Activated CD8-positive, alpha-beta memory T cell treated with anti-CD3 and anti-CD28 coated beads for 4 hours (primary cell): ENCODE measurements at regions not wholly inside any gene's neighbourhood (a gene's known extent, or its start where the extent isn't known, plus 50 kb on each side); places are given as distances from the start of the nearest gene placed in this dataset.
"Not testable (repeated sequence)": the region's sequence is repeated elsewhere in the genome, so short reads cannot be mapped to it uniquely, and the experiment has no call there.

ENCODE experiments used
- DNase-seq, 2 donors: peaks; one replicate each; pipeline ENCODE4 v3.0.0-alpha.2; 2020; ENCODE audit warnings: low read depth in 2 of 2

DNA sequence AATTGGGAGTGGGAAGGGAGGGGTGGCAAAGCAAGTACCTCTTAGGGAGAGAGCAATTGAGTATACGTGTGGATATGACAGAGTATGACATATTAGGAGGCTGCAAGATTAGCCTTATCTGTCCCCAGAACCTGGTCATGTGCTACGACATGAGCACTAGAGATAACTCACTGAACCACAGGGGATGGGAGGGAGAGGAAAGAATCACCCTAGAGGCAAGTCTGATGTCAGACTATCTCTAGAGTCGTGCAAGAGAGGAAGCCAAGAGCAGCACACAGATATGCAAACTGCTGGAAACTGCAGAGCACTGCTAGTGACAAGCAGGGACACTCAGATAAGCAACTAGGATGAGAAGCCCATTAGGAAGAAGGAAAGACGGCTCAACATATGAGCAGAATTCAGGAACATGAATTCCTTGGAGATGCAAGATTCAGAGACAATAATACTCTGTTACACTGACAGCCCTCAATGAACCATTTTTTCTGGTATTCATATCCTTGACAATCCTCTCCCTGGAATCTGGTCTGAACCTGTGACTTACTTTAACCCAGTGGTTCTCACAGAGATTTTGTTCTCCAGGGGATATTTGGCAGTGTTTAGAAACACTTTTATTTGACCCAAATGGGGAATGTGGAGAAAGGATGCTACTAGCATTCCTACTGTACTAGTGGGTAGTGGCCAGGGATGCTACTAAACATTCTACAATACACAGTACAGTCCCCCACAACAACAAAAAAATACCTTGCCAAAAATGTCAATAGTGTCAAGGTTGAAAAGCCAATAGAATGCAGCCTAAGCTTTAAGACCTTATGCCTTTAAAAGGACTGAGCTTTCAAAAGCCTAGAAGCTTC lies 84.0 kb upstream of the BMP2K start:
- DNase-seq: no peak

DNA sequence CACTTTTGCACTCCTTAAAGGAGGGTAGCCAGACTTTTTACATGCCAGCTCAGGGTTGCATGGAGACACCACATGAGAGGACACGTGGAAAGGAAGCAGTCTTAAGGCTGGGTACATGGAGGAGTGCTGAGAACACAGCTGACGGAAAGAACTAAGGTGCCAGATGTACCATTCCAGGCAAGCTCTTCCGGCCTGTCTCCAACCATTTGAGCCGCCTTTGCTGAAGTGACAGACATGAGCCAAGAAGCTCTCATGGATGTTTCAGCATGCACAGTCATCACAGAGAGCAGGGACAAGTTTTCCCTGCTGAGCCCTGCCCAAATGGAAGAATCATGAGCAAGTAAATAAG lies 83.4 kb upstream of the BMP2K start:
- no peak for DNase-seq

DNA sequence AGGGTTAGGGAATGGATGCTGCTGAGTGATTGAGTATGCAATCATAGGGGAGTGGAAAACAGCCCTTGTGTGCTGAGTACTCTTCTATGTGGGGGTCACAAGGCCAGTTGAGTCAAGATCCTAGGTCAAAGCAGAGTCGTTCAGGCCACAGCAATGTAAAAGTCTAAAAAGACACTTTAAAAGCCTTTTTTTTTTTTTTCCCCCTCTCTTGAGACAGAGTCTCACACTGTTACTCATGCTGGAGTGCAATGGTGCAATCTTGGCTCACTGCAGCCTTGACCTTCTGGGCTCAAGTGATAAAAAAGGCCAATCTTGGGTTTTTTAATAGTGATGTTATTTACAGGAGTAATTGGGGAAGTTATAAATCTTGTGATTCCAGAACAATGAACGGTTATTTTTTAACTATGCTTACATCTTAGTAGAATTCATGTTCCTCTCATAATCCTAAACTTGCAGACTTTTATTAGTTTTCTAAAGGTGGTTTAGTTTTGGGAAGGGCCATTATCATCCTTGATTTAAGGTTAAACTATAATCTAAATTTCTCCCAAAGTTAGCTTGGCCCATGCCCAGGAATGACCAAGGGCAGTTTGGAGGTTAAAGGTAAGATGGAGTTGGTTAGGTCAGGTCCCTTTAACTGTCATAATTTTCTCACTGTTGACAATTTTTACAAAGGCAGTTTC lies 82.2 kb upstream of the BMP2K start:
- DNase-seq: no peak

DNA sequence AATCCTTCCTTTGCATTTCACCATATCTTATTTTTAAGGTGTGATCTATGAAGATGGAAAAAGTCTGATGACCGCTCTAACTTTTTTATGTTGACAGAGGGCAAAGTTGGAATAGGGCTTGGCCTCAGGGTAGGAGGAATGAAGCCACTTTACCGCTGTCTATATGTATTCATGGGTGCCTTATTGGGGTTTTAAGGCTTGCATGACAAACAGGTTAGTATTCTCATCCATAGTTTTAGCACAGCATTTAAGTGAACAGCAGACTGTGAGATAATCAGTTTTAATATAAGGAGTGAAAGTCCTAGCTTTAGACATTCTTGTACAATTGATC lies 81.7 kb upstream of the BMP2K start:
- DNase-seq: no peak

DNA sequence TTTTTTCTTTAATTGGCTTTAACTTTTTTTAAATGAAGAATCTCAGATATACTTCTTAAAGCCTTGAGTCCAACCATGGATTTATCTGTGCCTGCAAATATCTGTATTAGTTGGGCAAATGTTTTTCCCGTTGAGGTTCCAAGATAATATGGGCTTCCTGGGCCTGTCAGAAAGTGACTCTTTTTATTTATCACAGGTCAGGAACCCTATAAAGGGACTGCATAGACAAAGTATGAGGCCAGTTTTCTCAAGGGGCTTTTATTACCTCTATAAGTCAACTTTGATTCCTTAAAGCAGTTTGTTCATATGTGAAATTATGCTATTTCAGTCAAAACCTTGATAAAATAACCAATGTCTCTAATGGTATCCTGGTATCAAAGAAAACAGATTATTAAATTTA lies 80.2 kb upstream of the BMP2K start:
- DNase-seq: no peak

DNA sequence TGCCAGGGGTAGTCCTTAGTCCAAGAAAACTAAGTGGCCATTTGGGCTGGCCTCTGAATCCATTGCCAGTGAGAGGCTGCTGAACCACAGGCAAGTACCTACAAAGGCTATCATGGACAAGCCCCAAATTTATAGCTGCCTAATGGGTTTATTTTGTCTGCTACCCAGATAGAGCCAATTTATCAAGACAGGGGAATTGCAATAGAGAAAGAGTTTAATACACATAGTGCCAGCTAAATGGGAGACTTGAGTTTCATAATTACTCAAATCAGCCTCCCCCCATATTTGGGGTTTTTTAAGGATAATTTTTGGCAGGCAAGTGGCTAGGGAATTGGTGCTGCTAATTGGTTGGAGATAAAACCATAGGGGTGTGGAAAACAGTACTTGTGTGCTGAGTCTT lies 73.1 kb upstream of the BMP2K start:
- DNase-seq: no peak

DNA sequence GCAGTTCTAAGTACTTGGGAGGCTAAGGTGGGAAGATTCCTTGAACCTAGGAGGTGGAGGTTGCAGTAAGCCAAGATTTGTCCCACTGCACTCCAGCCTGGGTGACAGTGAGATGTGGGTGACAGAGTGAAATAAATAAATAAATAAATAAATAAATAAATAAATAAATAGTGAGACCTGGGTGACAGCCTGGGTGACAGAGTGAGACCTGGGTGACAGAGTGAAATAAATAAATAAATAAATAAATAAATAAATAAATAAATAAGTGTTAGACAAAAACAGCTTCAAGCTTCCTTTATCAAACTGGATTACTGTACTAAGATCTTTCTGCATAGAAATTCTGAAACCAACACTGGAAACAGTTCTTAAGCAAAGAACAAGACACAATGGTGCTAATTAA lies 71.8 kb upstream of the BMP2K start:
- no peak for DNase-seq

DNA sequence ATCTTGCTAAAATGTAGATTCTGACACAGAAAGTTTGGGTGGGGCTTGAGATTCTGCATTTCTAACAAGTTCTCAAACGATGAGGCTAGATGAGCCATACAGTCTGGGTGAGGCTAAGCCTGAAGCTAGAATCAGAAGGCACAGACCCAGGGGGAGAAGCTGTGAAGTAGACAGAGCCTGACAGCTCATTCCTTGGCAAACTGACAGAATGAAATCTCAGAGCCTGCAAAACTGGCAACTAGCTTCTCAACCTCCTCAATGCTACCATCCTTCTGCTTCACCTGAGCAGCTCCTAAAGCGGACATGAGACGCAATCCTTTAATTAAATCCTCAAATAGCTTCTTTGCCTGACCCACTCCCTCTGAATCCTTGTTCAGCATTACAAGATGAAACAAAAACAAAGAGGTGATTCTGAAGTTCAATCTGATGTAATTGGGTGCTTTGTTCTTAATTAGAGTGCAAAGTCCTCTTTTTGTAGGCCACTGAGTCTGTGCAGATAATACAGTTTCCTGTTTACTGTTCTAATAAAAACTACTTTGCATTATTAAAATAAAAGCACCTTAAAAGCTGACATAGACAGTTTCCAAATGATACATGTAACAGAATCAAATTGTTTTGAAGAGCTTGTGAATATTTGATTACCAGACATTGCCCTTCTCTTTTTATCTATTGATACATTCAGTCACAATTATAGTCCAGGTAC lies 71.0 kb upstream of the BMP2K start:
- DNase-seq: no peak

DNA sequence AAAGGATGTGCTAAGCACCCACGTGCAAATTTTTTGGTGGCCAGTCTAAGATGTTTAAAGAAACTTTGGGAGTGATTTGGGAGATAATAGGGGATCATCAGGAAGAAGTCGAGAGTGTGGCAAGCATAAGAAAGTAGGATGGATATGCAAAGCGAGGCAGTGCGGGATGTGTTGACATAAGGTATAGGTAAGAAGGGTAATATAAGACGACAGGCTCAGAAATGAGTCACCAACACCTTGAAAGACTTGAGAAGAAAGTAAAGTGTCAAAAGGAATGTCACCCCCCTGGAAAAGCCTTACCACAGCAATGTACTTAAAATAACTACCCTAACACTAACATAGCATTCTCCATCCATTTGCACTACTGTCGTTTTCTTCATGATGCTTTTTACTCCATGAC lies 69.8 kb upstream of the BMP2K start:
- no peak for DNase-seq

DNA sequence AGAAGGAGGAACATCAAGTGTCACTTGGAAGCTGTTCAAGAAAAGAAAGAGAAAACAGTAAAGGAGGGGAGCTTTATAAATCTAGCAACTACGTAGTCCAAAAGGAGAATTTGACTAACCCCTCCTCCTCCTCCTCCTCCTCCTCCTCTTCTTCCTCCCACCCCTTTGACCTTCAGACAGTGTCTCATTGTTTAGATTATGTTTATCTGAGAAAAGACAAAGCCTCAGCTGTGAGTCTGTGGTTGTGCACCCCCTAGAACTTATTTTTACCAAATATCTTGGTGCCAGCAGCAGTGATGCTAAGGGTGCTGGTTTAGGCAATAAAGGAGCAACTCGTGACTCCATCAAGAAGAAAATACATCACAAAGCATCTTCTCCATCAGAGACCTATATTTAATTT lies 68.9 kb upstream of the BMP2K start:
- no peak for DNase-seq

DNA sequence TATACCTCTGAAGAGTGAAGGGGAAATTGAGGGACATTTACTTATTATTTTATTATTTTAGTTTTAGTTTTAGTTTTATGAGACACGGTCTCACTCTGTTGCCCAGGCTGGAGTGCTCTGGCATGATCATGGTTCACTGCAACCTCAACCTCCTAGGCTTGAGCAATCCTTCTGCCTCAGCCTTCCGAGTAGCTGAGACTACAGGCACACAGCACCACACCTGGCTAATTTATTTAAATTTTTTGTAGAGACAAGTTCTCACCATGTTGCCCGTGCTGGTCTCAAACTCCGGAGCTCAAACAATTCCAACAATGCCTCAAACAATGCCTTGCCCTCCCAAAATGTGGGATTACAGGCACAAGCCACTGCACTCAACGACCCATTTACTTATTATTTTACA lies 68.4 kb upstream of the BMP2K start:
- no peak for DNase-seq

DNA sequence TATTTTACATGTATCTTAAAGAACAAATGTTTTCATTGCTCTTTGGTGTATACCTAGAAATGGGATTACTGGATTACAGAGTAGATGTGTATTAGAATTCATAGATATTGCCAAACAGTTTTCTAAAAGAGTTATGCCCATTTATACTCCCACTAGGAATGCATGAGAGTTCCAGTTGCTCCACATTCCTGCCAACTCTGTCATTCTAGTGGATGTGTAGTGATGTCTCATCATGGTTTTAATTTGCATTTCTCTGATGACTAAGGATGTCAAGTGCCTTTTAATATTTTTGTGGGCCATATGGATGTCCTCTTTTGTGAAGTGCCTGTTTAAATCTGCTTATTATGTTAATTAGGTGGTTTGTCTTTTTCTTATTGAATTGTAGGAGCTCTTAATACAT lies 65.6 kb upstream of the BMP2K start:
- DNase-seq: no peak

DNA sequence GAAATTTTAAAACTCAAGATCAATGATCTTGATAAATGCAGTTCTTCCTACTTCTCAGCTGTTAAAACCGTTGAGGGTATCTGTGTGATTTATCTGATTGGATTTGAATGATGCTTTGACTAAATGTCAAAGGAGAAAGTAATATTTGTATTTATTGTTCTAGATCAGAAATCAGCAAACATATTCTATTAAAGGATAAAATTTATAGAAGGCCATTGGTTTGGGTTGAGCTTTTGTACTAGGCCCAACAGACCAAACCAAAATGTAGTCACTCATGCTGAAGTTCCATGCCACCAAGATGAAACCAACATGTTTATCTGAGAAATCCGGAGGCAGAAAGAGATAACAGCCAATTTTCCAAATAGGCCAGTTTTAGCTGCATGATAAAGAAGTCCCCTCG lies 64.5 kb upstream of the BMP2K start:
- no peak for DNase-seq

DNA sequence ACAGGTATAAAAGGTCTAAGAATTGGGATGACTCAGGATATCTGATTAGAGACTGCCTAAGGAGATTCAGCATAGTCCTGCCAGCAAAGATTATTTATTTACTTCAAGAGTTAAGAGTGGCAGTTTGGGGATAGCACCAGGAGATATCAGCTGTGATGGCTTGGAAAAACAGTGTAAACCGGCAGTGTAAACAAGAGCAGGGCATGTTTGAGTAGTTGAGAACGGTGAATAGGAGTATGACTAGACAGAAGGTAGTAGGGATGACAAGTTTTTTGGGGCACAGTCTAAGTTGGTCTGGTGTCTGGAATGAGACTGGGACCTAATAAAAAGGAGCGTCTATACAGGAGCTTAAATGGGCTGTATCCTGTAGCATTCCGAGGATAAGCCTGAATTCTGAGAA lies 61.6 kb upstream of the BMP2K start:
- not testable (repeated sequence) for DNase-seq

DNA sequence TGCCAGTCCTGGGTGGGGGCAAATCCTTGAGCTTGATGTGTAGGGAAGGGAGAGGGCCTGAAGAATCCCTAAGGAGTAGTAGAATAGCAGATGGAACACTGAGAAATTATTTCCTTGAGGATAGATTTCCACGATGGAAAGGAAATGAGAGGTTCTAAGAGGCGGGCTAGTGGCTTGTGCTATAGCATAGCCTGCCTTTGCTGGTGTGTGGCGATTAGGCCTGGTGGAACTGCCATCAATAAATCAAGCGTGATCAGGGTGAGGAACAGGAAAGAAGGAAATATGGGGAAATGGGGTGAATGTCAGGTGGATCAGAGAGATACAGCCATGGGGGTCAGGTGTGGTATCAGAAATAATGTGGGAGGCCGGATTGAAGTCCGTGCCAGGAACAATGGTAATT lies 60.8 kb upstream of the BMP2K start:
- DNase-seq: not testable (repeated sequence)

DNA sequence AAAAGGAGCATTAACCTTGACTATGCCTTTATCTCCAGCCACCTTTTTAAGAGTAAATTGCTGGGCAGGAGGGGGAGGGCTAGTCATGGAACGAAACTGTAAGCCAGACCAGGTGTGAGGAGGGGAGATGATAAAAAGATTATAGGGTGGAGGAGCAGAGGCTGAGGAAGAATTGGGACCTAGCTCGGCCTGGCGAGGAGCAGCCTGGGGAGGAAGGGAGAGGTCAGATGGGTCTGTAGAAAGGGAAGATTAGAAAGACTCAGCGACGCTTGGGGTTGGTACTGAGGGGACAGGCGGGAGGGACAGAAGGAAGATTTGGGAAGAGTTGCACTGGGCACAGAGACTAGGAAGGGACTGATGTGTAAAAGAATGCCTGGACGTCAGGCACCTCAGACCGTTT lies 58.4 kb upstream of the BMP2K start:
- not testable (repeated sequence) for DNase-seq

DNA sequence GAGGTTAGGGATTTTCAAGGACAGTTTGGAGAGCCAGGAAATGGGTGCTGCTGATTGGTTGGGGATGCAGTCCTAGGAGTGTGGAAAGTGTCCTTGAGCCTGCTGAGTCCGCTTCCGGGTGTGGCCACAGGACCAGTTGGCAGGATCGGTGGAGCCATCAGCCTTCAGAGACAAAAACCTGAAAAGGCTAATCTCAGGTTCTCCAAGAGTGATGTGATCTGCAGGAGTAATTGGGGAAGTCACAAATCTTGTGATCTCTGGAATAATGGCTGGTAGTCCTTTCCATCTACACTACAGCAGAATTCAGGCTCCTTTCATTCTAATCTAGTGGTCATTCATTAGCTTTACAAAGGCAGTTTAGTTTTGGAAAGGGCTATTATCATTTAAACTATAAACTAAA lies 55.9 kb upstream of the BMP2K start:
- no peak for DNase-seq

DNA sequence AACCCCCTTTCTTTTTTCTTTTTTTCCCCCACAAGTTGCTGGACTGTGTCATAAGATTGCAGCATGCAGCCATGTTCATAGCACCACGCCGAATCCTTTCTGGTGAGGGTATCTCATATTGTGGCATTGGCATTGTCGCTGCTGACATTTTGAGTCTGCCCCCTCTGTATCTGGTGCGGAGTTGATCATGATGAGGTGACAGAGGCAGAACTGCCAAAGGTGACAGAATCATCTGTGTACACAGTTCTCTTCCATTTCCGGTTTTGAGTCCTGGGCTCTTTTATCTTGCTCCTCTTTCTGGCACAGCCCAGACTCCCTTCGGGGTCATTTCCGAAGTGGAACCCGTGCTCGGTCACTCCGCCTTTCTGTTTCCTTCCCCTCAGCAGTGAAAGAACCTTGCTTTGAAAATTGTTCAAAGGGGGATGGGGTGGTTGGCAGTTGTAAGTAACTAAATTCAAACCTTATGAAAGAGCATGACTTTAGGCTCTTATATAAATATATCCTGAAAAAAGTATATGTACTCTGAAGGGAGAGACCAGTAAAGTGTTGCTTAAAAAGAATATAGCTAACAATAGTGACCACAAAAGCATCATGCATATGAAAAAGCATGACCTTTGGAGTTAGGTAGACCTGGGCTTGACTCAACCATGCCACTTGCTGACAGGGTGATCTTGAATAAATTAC lies 55.0 kb upstream of the BMP2K start:
- peak in 1 of 2 donors; percentile 0 for DNase-seq

DNA sequence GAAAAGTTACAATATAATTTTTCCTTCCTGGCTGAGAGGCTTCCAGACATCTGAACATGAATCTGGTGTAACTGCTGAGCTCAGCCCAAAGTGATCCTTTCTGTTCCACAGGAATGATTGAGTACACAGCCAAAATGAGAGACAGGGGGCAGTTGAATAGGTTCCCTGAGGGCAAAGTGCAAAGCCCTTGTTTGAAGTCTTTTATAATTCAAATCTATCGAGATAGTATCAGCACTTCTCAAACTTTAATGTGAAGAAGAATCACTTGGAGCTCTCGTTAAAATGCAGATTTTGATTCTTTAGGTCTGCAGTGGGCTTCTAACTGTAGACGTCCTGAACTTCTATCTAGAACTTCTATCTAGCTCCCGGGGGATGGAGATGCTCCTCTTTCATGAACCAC lies 54.4 kb upstream of the BMP2K start:
- DNase-seq: no peak

DNA sequence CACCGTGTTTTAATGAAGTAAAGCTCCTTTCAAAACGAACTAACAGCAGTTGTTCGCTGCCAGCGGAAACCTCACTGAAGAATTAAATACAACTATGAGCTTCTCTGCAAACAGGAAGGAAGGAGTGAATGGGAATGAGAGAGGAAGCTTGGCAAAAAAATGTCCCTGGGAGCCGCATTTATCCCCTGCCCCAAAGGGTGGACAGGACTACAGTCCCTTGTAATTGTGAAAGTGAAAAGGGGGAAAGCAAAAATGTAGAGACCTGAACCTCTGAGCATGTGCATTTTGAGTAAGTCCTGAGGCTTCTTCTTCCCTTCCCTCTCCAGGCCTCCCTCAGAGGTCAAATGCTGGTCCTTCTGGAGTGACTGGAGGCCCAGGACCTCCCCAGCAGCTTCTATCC lies 53.8 kb upstream of the BMP2K start:
- DNase-seq: no peak

DNA sequence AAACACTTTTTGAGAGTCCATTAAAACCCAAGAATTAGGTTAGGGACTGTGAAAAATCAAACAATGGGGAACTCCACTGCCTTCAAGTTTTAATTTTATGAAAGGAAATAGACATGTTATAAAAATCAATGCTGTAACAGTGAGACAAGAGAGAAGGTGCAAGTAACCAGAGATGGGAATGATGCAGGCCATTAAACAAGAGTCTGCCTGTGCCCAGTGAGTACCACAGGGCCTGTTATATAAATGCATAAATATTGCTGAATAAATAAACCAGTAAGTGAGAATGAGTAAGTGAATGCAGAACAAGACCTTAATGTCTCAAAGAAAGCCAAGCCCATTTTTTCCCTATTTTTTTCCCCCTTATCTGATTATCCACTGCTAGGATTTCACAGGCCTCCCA lies 53.3 kb upstream of the BMP2K start:
- no peak for DNase-seq
